Transverse colon (tissue), 4 donors: ENCODE measurements at regions not wholly inside any gene's neighbourhood (a gene's known extent, or its start where the extent isn't known, plus 50 kb on each side); places are given as distances from the start of the nearest gene placed in this dataset.

Experiments
- CTCF ChIP-seq, 5 experiments: fragments of 200-600 bp in 3 of 5; fragments of 450-650 bp in 2 of 5; sonication (generic) in 3 of 5; IDR thresholded peaks; 1 replicate in 2 of 5; 2 replicates in 3 of 5; pipeline ENCODE4 v1.5.1; 2016 to 2017; ENCODE audit warnings: antibody characterized with exemption in 5 of 5, inconsistent platforms in 3 of 5, mild to moderate bottlenecking in 2 of 5, moderate library complexity in 1 of 5
- EP300 ChIP-seq: sonication (generic); formaldehyde crosslinking; IDR thresholded peaks from one replicate; pipeline ENCODE4 v1.6.1; 2017; ENCODE audit warnings: antibody characterized with exemption, low read depth
- POLR2A ChIP-seq: fragments of 450-650 bp; IDR thresholded peaks from one replicate; pipeline ENCODE4 v1.6.1; 2016; ENCODE audit warnings: antibody characterized with exemption, mild to moderate bottlenecking, moderate library complexity
- POLR2AphosphoS5 ChIP-seq, 3 donors: sonication (generic); formaldehyde crosslinking; IDR thresholded peaks; one replicate each; pipeline ENCODE4 v1.6.1; 2016; ENCODE audit warnings: antibody characterized with exemption in 3 of 3

DNA sequence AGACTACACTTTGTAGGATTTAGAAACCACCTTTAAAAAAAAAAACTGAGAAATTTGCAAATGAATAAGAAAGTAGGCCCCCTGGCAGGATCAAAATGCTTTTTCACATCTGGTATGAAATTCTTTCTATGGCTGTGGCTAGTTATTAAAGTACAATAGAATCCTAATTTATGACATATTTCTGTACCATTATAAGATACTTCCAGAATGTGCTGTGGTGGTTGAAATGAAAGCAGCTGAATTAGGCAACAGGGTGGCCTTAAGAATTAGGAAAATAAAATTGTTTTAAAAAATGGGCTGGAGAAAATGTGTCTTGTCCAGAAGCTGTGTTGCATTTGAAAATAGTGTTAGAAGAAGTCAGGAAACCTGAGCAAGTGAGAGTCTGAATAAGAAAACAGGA is 85.9 kb upstream of the PDE3A start:
- TF ChIP-seq EP300 (no peak), POLR2A (no peak), CTCF (IDR thresholded peaks at IDR 0.05) (no peak), POLR2AphosphoS5 (IDR thresholded peaks at IDR 0.05) (no peak)
